Transverse colon (tissue), 4 donors: ENCODE measurements at regions not wholly inside any gene's neighbourhood (a gene's known extent, or its start where the extent isn't known, plus 50 kb on each side); places are given as distances from the start of the nearest gene placed in this dataset.

Source experiments
- DNase-seq: peaks from one replicate; pipeline ENCODE4 v3.0.0-alpha.2; 2019
- H3K27ac ChIP-seq, 4 donors: fragments of 200-600 bp; sonication (generic); 2 replicates each; pipeline ENCODE4 v1.5.1; 2016 to 2018; ENCODE audit warnings: inconsistent platforms in 4 of 4
- H3K27me3 ChIP-seq: fragments of 200-600 bp; sonication (generic); 2 replicates; pipeline ENCODE4 v1.5.1; 2017; ENCODE audit warnings: inconsistent platforms
- H3K36me3 ChIP-seq, 4 donors: fragments of 200-600 bp; sonication (generic); 2 replicates each; pipeline ENCODE4 v1.5.1; 2017 to 2019; ENCODE audit warnings: inconsistent platforms in 4 of 4
- H3K4me1 ChIP-seq, 4 donors: fragments of 200-600 bp; sonication (generic); 2 replicates each; pipeline ENCODE4 v1.5.1; 2017 to 2020; ENCODE audit warnings: inconsistent platforms in 4 of 4
- H3K4me3 ChIP-seq, 4 donors: fragments of 200-600 bp; sonication (generic); 1 replicate in 1 of 4; 2 replicates in 3 of 4; pipeline versions ENCODE4 v1.5.1 to v1.6.1; 2017 to 2019; ENCODE audit warnings: inconsistent platforms in 4 of 4
- H3K9me3 ChIP-seq, 2 donors: fragments of 200-600 bp; sonication (generic); 2 replicates each; pipeline ENCODE4 v1.5.1; 2017 to 2019; ENCODE audit warnings: inconsistent platforms in 2 of 2
- EP300 ChIP-seq: sonication (generic); formaldehyde crosslinking; IDR thresholded peaks from one replicate; pipeline ENCODE4 v1.6.1; 2017; ENCODE audit warnings: antibody characterized with exemption, low read depth
- POLR2A ChIP-seq: fragments of 450-650 bp; IDR thresholded peaks from one replicate; pipeline ENCODE4 v1.6.1; 2016; ENCODE audit warnings: antibody characterized with exemption, mild to moderate bottlenecking, moderate library complexity
- POLR2AphosphoS5 ChIP-seq, 3 donors: sonication (generic); formaldehyde crosslinking; IDR thresholded peaks; one replicate each; pipeline ENCODE4 v1.6.1; 2016; ENCODE audit warnings: antibody characterized with exemption in 3 of 3
- WGBS, 2 donors: methylation state at CpG; one replicate each; pipeline ENCODE4 v1.1.5; 2018; ENCODE audit warnings: low coverage in 1 of 2; 5-methylcytosine and 5-hydroxymethylcytosine counted together
- in situ Hi-C, 4 donors: fragments of 200-750 bp; cut with MboI; loops; one replicate each; pipeline versions ENCODE4 v1.15.0 to v1.15.1; 2017; ENCODE audit warnings: low sequenced_read_pairs in 3 of 4, low pct_ligation_motif_present in 1 of 4, low pct_unique_long_range_greater_than_20kb in 1 of 4
- intact Hi-C: fragments of 100-400 bp; cut with DNase I; formaldehyde crosslinking; loops from one replicate; pipeline ENCODE4 v1.15.1; 2023; ENCODE audit warnings: low total_unique reads
- TF ChIP-seq, protein P1 (sequence below), 5 experiments: fragments of 200-600 bp in 3 of 5; fragments of 450-650 bp in 2 of 5; sonication (generic) in 3 of 5; IDR thresholded peaks; 1 replicate in 2 of 5; 2 replicates in 3 of 5; pipeline ENCODE4 v1.5.1; 2016 to 2017; ENCODE audit warnings: antibody characterized with exemption in 5 of 5, inconsistent platforms in 3 of 5, mild to moderate bottlenecking in 2 of 5, moderate library complexity in 1 of 5

DNA sequence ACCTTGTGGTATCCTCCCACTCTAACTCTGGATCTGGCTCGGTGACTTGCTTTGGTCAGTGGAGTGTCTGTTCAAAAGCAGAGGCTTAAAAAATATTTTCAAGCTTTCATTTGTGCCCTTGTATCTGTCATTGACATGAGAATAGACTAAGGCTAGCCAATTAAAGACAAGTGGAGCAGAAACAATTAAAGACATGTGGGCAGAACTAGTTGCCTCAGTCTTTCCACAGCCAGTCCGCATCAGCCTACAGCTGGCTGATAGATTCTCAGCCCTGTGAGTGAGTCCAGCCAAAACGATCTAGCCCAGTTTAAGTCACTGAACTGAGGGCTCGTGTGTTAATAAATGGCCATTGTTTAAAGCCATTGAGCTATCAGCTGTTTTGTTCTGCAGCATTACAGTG lies 185.2 kb upstream of the DGKB start:
- TF ChIP-seq, protein P1, sequence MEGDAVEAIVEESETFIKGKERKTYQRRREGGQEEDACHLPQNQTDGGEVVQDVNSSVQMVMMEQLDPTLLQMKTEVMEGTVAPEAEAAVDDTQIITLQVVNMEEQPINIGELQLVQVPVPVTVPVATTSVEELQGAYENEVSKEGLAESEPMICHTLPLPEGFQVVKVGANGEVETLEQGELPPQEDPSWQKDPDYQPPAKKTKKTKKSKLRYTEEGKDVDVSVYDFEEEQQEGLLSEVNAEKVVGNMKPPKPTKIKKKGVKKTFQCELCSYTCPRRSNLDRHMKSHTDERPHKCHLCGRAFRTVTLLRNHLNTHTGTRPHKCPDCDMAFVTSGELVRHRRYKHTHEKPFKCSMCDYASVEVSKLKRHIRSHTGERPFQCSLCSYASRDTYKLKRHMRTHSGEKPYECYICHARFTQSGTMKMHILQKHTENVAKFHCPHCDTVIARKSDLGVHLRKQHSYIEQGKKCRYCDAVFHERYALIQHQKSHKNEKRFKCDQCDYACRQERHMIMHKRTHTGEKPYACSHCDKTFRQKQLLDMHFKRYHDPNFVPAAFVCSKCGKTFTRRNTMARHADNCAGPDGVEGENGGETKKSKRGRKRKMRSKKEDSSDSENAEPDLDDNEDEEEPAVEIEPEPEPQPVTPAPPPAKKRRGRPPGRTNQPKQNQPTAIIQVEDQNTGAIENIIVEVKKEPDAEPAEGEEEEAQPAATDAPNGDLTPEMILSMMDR (IDR thresholded peaks at IDR 0.05): no peak
- no peak for TF ChIP-seq POLR2A
- no peak for TF ChIP-seq POLR2AphosphoS5 (IDR thresholded peaks at IDR 0.05)
- Histone ChIP-seq H3K4me1 (no peaks in the 10 kb centered on the region), H3K9me3 (no peaks in the 10 kb centered on the region), H3K27ac (no peak overlapping the region), H3K4me3 (no peak overlapping the region), H3K36me3 (no peaks in the 10 kb centered on the region), H3K27me3 (no peaks in the 10 kb centered on the region)
- no peak for DNase-seq
- intact Hi-C loops (no loop called here), in situ Hi-C loops (no loop called here)
- WGBS, 2 donors: 79 to 82% methylated on average over 4 of the region's 4 CpGs

GRCh38 chr7:15086862-15087261 lies 184.3 kb upstream of the DGKB start:
- Histone ChIP-seq H3K27me3 (no peaks in the 10 kb centered on the region), H3K4me1 (no peaks in the 10 kb centered on the region), H3K4me3 (no peak overlapping the region), H3K9me3 (no peaks in the 10 kb centered on the region), H3K36me3 (no peaks in the 10 kb centered on the region), H3K27ac (no peak overlapping the region)
- TF ChIP-seq EP300 (no peak), POLR2A (no peak), POLR2AphosphoS5 (IDR thresholded peaks at IDR 0.05) (no peak)
- TF ChIP-seq, protein P1 (IDR thresholded peaks at IDR 0.05): no peak
- no peak for DNase-seq
- intact Hi-C loops (no loop called here), in situ Hi-C loops (no loop called here)
- 57 to 67% methylated on average over 2 of the region's 2 CpGs for WGBS, 2 donors

DNA sequence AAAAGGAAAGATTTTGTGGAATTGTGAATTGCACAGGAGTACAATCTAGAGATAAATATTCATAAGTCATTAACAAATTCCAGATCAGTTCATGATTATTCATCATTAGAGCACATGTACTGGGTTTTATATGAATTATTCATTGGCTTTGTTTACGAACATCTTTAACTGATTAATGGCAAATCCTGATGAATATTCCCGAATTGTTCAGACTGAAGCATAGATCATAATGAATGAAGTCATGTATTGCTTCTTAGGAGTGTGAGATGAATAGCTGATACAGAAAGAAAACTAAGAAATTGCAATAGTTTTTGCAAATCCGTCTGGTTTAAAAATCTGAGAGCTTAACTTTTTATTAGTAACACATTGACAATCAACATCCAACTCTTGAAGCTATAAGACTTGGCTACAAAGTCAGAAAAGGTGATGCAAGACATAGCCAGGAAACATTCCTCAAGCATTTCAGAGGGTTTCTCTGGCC lies 183.6 kb upstream of the DGKB start:
- Histone ChIP-seq H3K9me3 (no peaks in the 10 kb centered on the region), H3K4me3 (no peak overlapping the region), H3K4me1 (no peaks in the 10 kb centered on the region), H3K27ac (no peak overlapping the region), H3K36me3 (no peaks in the 10 kb centered on the region), H3K27me3 (no peaks in the 10 kb centered on the region)
- intact Hi-C loops: no loop called here
- 63 to 64% methylated on average over 3 of the region's 3 CpGs for WGBS, 2 donors
- no peak for TF ChIP-seq POLR2AphosphoS5 (IDR thresholded peaks at IDR 0.05)
- TF ChIP-seq, protein P1 (IDR thresholded peaks at IDR 0.05): no peak
- no peak for TF ChIP-seq EP300
- no peak for TF ChIP-seq POLR2A
- DNase-seq: no peak
- in situ Hi-C loops: no loop called here

DNA sequence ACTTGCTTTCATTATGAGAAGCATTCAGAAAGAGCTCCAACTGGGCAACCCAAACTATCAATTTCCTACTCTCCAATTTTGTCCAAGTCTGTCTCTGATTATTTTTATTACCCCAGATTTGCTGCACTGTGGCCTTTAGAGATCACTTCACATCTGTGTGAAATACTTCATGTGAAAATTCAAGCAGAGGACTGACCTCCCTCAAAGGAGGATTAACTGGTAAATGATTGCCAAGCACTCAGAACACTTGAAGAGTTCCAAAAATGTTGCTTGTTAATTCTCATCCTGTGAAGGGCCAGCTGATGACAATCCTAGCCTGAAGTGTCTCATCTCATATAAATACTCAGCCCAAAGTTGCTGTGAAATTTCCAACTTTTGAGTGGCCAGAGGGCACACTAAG lies 182.8 kb upstream of the DGKB start:
- in situ Hi-C loops: no loop called here
- Histone ChIP-seq H3K9me3 (no peaks in the 10 kb centered on the region), H3K27me3 (no peaks in the 10 kb centered on the region), H3K27ac (no peak overlapping the region), H3K4me3 (no peak overlapping the region), H3K4me1 (no peaks in the 10 kb centered on the region), H3K36me3 (no peaks in the 10 kb centered on the region)
- no peak for DNase-seq
- no peak for TF ChIP-seq POLR2AphosphoS5 (IDR thresholded peaks at IDR 0.05)
- TF ChIP-seq, protein P1 (IDR thresholded peaks at IDR 0.05): no peak
- TF ChIP-seq POLR2A: no peak
- no peak for TF ChIP-seq EP300
- intact Hi-C loops: no loop called here
